ENCODE measurements at regions not wholly inside any gene's neighbourhood (a gene's known extent, or its start where the extent isn't known, plus 50 kb on each side); places are given as distances from the start of the nearest gene placed in this dataset.

DNA sequence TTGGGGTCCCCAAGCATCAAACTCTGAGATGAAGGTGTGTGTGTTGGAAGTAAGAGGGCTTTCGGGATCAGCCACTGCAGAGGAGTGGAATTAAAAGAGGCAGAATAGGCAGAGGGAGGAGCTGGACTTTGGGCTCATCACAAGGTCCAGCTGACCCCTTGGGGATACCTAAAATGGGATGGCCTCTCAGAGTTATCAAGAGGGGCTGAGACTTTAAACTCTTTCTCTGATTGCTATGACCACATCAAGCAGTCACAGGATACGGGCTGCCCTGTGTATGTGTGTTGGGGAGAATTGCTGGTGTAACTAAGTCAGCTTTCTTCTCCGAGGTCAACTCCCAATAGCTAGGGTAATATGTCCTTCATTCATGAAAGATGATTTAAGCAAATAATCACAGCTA, 127.7 kb upstream of the SLC14A2 start (continued):
- no peak for TF ChIP-seq ZBTB1 (tag by site-specific recombination; IDR thresholded peaks at IDR 0.05)

DNA sequence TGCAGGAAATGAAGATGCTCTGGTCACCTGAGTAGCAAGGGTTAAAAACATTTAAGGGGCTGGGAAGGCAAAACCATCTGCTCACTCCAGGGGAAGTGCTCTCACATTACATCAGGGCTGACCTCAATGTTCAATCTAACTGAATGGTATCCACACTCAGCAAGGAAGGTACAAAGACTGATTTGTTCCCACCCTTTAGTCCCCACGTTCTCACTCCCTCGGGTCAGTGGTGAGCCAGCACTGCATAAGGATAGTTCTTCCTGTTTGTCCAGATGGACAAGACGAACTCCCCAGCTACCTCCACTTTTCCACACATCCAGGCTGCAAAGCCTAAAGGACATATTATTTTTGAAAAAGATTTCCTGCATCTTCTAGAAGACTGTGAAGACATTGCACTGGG, 126.6 kb upstream of the SLC14A2 start:
- H3K4me1 ChIP-seq (ENCODE audit: control insufficient read depth, insufficient read depth, low read length), result no peaks in the 10 kb centered on the region
- no peaks in the 10 kb centered on the region for H3K36me3 ChIP-seq (ENCODE audit: control insufficient read depth in 2 of 2, insufficient read depth in 1 of 2, low read length in 2 of 2)
- CTCF ChIA-PET, result no interaction called here
- no peaks in the 10 kb centered on the region for H3K9me3 ChIP-seq (ENCODE audit: control insufficient read depth, insufficient read depth, low read depth, low read length)
- no peak overlapping the region for H3K4me3 ChIP-seq (ENCODE audit: low read depth, low read length)
- POLR2A ChIA-PET, result no interaction called here
- no peak overlapping the region for H3K27ac ChIP-seq (ENCODE audit: extremely low read depth, low read depth, low read length)
- TF ChIP-seq ZNF292 (tag by site-specific recombination; IDR thresholded peaks at IDR 0.05; ENCODE audit: borderline replicate concordance, low read depth) (no peak), ZSCAN16 (tag by site-specific recombination; IDR thresholded peaks at IDR 0.05) (no peak), ZNF529 (tag by site-specific recombination; IDR thresholded peaks at IDR 0.05; ENCODE audit: insufficient replicate concordance) (no peak), GLI4 (tag by site-specific recombination; IDR thresholded peaks at IDR 0.05) (no peak), ZNF169 (tag by site-specific recombination; IDR thresholded peaks at IDR 0.05) (no peak), ZNF48 (tag by site-specific recombination; IDR thresholded peaks at IDR 0.05) (no peak), MEIS1 (CRISPR knock-in tag; IDR thresholded peaks at IDR 0.05; ENCODE audit: borderline replicate concordance) (no peak), ZNF677 (tag by site-specific recombination; IDR thresholded peaks at IDR 0.05) (no peak), EGR2 (tag by site-specific recombination; IDR thresholded peaks at IDR 0.05; ENCODE audit: low read depth) (no peak), ZFP69B (tag by site-specific recombination; IDR thresholded peaks at IDR 0.05) (no peak), ZNF600 (tag by site-specific recombination; IDR thresholded peaks at IDR 0.05) (no peak), ZSCAN23 (tag by site-specific recombination; IDR thresholded peaks at IDR 0.05) (no peak), ZNF302 (tag by site-specific recombination; IDR thresholded peaks at IDR 0.05; ENCODE audit: low read depth) (no peak), ZNF132 (tag by site-specific recombination; IDR thresholded peaks at IDR 0.05; ENCODE audit: borderline replicate concordance) (no peak)
- TF ChIP-seq, protein P1, sequence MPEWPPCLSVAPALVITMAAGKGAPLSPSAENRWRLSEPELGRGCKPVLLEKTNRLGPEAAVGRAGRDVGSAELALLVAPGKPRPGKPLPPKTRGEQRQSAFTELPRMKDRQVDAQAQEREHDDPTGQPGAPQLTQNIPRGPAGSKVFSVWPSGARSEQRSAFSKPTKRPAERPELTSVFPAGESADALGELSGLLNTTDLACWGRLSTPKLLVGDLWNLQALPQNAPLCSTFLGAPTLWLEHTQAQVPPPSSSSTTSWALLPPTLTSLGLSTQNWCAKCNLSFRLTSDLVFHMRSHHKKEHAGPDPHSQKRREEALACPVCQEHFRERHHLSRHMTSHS (tag by site-specific recombination; IDR thresholded peaks at IDR 0.05), result no peak
- TF ChIP-seq, protein P2, sequence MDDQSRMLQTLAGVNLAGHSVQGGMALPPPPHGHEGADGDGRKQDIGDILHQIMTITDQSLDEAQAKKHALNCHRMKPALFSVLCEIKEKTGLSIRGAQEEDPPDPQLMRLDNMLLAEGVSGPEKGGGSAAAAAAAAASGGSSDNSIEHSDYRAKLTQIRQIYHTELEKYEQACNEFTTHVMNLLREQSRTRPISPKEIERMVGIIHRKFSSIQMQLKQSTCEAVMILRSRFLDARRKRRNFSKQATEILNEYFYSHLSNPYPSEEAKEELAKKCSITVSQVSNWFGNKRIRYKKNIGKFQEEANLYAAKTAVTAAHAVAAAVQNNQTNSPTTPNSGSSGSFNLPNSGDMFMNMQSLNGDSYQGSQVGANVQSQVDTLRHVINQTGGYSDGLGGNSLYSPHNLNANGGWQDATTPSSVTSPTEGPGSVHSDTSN (CRISPR knock-in tag; IDR thresholded peaks at IDR 0.05), result no peak
- TF ChIP-seq, protein P3, sequence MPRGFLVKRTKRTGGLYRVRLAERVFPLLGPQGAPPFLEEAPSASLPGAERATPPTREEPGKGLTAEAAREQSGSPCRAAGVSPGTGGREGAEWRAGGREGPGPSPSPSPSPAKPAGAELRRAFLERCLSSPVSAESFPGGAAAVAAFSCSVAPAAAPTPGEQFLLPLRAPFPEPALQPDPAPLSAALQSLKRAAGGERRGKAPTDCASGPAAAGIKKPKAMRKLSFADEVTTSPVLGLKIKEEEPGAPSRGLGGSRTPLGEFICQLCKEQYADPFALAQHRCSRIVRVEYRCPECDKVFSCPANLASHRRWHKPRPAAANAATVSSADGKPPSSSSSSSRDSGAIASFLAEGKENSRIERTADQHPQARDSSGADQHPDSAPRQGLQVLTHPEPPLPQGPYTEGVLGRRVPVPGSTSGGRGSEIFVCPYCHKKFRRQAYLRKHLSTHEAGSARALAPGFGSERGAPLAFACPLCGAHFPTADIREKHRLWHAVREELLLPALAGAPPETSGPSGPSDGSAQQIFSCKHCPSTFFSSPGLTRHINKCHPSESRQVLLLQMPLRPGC (tag by site-specific recombination; IDR thresholded peaks at IDR 0.05), result no peak
- TF ChIP-seq, protein P4, sequence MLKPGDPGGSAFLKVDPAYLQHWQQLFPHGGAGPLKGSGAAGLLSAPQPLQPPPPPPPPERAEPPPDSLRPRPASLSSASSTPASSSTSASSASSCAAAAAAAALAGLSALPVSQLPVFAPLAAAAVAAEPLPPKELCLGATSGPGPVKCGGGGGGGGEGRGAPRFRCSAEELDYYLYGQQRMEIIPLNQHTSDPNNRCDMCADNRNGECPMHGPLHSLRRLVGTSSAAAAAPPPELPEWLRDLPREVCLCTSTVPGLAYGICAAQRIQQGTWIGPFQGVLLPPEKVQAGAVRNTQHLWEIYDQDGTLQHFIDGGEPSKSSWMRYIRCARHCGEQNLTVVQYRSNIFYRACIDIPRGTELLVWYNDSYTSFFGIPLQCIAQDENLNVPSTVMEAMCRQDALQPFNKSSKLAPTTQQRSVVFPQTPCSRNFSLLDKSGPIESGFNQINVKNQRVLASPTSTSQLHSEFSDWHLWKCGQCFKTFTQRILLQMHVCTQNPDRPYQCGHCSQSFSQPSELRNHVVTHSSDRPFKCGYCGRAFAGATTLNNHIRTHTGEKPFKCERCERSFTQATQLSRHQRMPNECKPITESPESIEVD (tag by site-specific recombination; IDR thresholded peaks at IDR 0.05), result no peak

DNA sequence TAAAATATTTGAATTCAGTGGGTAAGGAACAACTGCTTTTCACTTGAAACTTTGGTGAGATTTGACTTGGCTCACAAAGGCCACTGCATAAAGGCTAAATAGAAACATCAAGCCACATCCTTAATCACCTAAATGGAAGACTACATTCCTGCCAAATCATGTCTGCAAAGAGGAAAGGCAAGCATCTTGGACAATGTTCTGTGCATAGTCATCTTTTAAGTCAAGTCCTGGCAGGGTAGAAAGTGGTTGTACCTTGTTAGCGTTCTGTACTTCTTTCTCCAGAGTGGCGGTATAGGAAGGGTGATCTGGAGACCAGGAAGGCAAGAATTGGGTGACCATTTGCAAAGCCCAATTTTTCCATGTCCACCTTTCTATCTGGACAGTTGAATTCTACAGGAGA, 121.4 kb upstream of the SLC14A2 start:
- no peak overlapping the region for H3K27ac ChIP-seq (ENCODE audit: extremely low read depth, low read depth, low read length)
- H3K4me1 ChIP-seq (ENCODE audit: control insufficient read depth, insufficient read depth, low read length), result no peaks in the 10 kb centered on the region
- H3K9me3 ChIP-seq (ENCODE audit: control insufficient read depth, insufficient read depth, low read depth, low read length), result no peaks in the 10 kb centered on the region
- ChIA-PET POLR2A (no interaction called here), CTCF (no interaction called here)
- no peaks in the 10 kb centered on the region for H3K36me3 ChIP-seq (ENCODE audit: control insufficient read depth in 2 of 2, insufficient read depth in 1 of 2, low read length in 2 of 2)
- H3K4me3 ChIP-seq (ENCODE audit: low read depth, low read length), result no peak overlapping the region
- TF ChIP-seq ZNF530 (tag by site-specific recombination; IDR thresholded peaks at IDR 0.05; ENCODE audit: low read depth), result no peak
- TF ChIP-seq, protein P5, sequence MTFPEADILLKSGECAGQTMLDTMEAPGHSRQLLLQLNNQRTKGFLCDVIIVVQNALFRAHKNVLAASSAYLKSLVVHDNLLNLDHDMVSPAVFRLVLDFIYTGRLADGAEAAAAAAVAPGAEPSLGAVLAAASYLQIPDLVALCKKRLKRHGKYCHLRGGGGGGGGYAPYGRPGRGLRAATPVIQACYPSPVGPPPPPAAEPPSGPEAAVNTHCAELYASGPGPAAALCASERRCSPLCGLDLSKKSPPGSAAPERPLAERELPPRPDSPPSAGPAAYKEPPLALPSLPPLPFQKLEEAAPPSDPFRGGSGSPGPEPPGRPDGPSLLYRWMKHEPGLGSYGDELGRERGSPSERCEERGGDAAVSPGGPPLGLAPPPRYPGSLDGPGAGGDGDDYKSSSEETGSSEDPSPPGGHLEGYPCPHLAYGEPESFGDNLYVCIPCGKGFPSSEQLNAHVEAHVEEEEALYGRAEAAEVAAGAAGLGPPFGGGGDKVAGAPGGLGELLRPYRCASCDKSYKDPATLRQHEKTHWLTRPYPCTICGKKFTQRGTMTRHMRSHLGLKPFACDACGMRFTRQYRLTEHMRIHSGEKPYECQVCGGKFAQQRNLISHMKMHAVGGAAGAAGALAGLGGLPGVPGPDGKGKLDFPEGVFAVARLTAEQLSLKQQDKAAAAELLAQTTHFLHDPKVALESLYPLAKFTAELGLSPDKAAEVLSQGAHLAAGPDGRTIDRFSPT (tag by site-specific recombination; IDR thresholded peaks at IDR 0.05), result no peak
- TF ChIP-seq, protein P6, sequence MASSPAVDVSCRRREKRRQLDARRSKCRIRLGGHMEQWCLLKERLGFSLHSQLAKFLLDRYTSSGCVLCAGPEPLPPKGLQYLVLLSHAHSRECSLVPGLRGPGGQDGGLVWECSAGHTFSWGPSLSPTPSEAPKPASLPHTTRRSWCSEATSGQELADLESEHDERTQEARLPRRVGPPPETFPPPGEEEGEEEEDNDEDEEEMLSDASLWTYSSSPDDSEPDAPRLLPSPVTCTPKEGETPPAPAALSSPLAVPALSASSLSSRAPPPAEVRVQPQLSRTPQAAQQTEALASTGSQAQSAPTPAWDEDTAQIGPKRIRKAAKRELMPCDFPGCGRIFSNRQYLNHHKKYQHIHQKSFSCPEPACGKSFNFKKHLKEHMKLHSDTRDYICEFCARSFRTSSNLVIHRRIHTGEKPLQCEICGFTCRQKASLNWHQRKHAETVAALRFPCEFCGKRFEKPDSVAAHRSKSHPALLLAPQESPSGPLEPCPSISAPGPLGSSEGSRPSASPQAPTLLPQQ (tag by site-specific recombination; IDR thresholded peaks at IDR 0.05), result no peak
- no peak for TF ChIP-seq ZNF394 (tag by site-specific recombination; IDR thresholded peaks at IDR 0.05; ENCODE audit: borderline replicate concordance)
- no peak for TF ChIP-seq ZNF426 (tag by site-specific recombination; IDR thresholded peaks at IDR 0.05)
- no peak for TF ChIP-seq ZNF560 (tag by site-specific recombination; IDR thresholded peaks at IDR 0.05; ENCODE audit: borderline replicate concordance)
- no peak for TF ChIP-seq ZNF785 (tag by site-specific recombination; IDR thresholded peaks at IDR 0.05)
- TF ChIP-seq ZNF404 (tag by site-specific recombination; IDR thresholded peaks at IDR 0.05), result no peak

All from HEK293 (cell line).